ENCODE measurements at regions not wholly inside any gene's neighbourhood (a gene's known extent, or its start where the extent isn't known, plus 50 kb on each side); places are given as distances from the start of the nearest gene placed in this dataset.

- DNase-seq (ENCODE audit: low read depth) = no peak
- H3K4me3 ChIP-seq (ENCODE audit: low read depth, low read length) = no peak overlapping the region
- TF ChIP-seq, protein P1, sequence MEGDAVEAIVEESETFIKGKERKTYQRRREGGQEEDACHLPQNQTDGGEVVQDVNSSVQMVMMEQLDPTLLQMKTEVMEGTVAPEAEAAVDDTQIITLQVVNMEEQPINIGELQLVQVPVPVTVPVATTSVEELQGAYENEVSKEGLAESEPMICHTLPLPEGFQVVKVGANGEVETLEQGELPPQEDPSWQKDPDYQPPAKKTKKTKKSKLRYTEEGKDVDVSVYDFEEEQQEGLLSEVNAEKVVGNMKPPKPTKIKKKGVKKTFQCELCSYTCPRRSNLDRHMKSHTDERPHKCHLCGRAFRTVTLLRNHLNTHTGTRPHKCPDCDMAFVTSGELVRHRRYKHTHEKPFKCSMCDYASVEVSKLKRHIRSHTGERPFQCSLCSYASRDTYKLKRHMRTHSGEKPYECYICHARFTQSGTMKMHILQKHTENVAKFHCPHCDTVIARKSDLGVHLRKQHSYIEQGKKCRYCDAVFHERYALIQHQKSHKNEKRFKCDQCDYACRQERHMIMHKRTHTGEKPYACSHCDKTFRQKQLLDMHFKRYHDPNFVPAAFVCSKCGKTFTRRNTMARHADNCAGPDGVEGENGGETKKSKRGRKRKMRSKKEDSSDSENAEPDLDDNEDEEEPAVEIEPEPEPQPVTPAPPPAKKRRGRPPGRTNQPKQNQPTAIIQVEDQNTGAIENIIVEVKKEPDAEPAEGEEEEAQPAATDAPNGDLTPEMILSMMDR (IDR thresholded peaks at IDR 0.05; ENCODE audit: insufficient read depth, low read depth, low read length, missing control alignments) = no peak
Measured at GRCh38 chr10:78620985-78621799, 447.6 kb upstream of the ZMIZ1 start.

DNA sequence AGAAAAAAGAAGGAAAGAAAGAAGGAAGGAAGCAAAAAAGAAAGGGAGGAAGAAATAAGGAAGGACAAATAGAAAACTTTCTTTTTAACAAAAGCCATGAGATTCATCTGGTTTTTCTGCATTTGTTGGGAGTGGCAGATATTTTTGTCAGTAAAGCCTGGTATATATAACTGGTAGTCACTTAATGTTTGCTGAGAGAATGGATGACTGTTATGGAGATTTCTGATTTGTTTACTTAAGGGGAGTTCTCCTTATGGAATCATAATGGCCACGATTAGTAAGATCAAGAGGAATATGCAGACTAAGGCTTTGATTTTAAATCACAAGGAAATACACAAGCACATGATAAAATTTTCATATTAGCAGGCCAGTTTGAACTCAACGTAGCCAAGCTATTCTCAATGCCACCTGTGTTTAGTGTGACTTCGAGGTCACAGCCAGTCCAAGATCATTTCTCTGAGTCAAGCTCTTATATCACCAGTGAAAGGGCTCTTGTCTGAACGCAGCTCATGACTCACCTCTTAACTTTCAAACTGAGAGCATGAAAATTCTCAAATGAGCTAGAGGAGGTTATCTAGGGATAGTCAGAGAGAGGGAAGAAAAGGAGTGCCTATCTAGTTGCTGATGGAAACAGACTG is 445.1 kb upstream of the ZMIZ1 start:
- DNase-seq (ENCODE audit: low read depth) = no peak
- TF ChIP-seq, protein P1 (IDR thresholded peaks at IDR 0.05; ENCODE audit: insufficient read depth, low read depth, low read length, missing control alignments) = no peak
- H3K4me3 ChIP-seq (ENCODE audit: low read depth, low read length) = no peak overlapping the region

GRCh38 chr10:78624791-78625190 is 444.0 kb upstream of the ZMIZ1 start:
- DNase-seq (ENCODE audit: low read depth) = no peak
- TF ChIP-seq, protein P1 (IDR thresholded peaks at IDR 0.05; ENCODE audit: insufficient read depth, low read depth, low read length, missing control alignments) = no peak
- no peak overlapping the region for H3K4me3 ChIP-seq (ENCODE audit: low read depth, low read length)

- TF ChIP-seq, protein P1 (IDR thresholded peaks at IDR 0.05; ENCODE audit: insufficient read depth, low read depth, low read length, missing control alignments) = no peak
Measured at GRCh38 chr10:78626471-78626870, 442.3 kb upstream of the ZMIZ1 start.

GRCh38 chr10:78627254-78627795 is 441.4 kb upstream of the ZMIZ1 start:
- no peak for DNase-seq (ENCODE audit: low read depth)
- H3K4me3 ChIP-seq (ENCODE audit: low read depth, low read length) = no peak overlapping the region
- TF ChIP-seq, protein P1 (IDR thresholded peaks at IDR 0.05; ENCODE audit: insufficient read depth, low read depth, low read length, missing control alignments) = no peak

More at GRCh38 chr10:78626471-78626870, 442.3 kb upstream of the ZMIZ1 start:
- no peak overlapping the region for H3K4me3 ChIP-seq (ENCODE audit: low read depth, low read length)
- DNase-seq (ENCODE audit: low read depth) = no peak

DNA sequence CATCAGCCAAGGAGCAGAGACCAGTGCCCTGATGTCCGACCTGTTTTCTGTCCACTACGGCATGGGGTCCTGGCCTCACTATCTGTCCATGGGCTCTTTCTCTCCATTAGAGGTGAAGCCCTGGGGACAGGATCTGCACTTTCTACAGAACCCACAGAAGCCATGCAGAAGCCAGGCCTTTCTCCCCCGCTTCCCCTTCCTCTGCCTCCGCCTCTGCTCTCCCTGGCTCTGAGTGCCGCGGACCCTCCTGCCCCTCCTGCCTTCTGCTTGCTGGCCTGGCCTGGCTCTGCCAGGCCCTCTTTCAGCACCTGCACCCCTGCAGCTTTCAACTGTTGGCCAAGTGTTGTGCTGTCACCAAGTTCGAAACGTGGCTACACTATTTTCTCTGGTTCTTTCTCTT is 439.8 kb upstream of the ZMIZ1 start:
- TF ChIP-seq, protein P1 (IDR thresholded peaks at IDR 0.05; ENCODE audit: insufficient read depth, low read depth, low read length, missing control alignments) = no peak
- no peak for DNase-seq (ENCODE audit: low read depth)
- H3K4me3 ChIP-seq (ENCODE audit: low read depth, low read length) = no peak overlapping the region

Measured in GM12865 (cell line).